ENCODE measurements at regions not wholly inside any gene's neighbourhood (a gene's known extent, or its start where the extent isn't known, plus 50 kb on each side); places are given as distances from the start of the nearest gene placed in this dataset.

DNA sequence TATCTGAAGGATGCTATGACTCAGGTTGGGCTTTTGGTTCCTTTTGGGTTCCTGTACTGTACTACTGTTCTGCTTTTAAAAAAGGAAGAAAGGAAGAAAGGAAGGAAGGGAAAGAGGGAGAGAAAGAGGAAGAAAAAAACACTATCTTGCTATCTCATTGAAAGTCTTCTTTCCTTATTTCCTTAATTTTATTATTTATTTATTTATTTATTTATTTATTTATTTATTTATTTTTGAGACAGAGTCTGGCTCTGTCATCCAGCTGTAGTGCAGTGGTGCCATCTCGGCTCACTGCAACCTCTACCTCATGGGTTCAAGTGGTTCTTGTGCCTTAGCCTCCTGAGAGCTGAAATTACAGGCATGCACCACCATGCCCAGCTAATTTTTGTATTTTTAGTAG lies 198.9 kb upstream of the SOX2 start:
- Histone ChIP-seq H3K4me3 (no peak overlapping the region), H3K36me3 (no peaks in the 10 kb centered on the region), H3K27ac (no peak overlapping the region), H3K4me1 (no peaks in the 10 kb centered on the region), H3K27me3 (no peaks in the 10 kb centered on the region), H3K9me3 (peaks cover 12% of the 10 kb centered on the region)
- TF ChIP-seq POLR2AphosphoS5 (IDR thresholded peaks at IDR 0.05) (no peak), POLR2A (IDR thresholded peaks at IDR 0.05) (no peak), EP300 (IDR thresholded peaks at IDR 0.05) (no peak)
- TF ChIP-seq, protein P1, sequence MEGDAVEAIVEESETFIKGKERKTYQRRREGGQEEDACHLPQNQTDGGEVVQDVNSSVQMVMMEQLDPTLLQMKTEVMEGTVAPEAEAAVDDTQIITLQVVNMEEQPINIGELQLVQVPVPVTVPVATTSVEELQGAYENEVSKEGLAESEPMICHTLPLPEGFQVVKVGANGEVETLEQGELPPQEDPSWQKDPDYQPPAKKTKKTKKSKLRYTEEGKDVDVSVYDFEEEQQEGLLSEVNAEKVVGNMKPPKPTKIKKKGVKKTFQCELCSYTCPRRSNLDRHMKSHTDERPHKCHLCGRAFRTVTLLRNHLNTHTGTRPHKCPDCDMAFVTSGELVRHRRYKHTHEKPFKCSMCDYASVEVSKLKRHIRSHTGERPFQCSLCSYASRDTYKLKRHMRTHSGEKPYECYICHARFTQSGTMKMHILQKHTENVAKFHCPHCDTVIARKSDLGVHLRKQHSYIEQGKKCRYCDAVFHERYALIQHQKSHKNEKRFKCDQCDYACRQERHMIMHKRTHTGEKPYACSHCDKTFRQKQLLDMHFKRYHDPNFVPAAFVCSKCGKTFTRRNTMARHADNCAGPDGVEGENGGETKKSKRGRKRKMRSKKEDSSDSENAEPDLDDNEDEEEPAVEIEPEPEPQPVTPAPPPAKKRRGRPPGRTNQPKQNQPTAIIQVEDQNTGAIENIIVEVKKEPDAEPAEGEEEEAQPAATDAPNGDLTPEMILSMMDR (IDR thresholded peaks at IDR 0.05): no peak
- WGBS: 83% methylated on average over 1 of the region's 1 CpG
- no peak for DNase-seq (ENCODE audit: low spot score in 2 of 2)

DNA sequence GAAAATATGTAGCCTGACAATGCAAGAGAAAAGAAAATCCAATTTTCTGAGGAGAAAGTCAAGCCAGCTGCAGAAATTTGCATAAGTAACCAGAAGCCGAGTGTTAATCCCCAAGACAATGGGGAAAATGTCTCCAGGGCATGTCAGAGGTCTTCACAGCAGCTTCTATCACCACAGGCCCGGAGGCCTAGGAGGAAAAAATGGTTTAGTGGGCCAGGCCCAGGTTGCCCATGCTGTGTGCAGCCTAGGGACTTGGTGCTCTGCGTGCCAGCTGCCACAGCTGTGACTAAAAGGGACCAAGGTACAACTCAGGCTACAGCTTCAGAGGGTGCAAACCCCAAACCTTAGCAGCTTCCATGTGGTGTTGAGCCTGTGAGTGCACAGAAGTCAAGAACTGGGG lies 201.2 kb upstream of the SOX2 start:
- no peaks in the 10 kb centered on the region for H3K4me1 ChIP-seq
- WGBS: 65% methylated on average over 3 of the region's 3 CpGs
- no peaks in the 10 kb centered on the region for H3K27me3 ChIP-seq
- TF ChIP-seq, protein P1 (IDR thresholded peaks at IDR 0.05): no peak
- no peak for TF ChIP-seq POLR2AphosphoS5 (IDR thresholded peaks at IDR 0.05)
- no peak for TF ChIP-seq EP300 (IDR thresholded peaks at IDR 0.05)
- no peak for TF ChIP-seq POLR2A (IDR thresholded peaks at IDR 0.05)
- DNase-seq (ENCODE audit: low spot score in 2 of 2): no peak
- H3K9me3 ChIP-seq: peaks cover 12% of the 10 kb centered on the region
- no peaks in the 10 kb centered on the region for H3K36me3 ChIP-seq
- H3K27ac ChIP-seq: no peak overlapping the region
- H3K4me3 ChIP-seq: no peak overlapping the region

DNA sequence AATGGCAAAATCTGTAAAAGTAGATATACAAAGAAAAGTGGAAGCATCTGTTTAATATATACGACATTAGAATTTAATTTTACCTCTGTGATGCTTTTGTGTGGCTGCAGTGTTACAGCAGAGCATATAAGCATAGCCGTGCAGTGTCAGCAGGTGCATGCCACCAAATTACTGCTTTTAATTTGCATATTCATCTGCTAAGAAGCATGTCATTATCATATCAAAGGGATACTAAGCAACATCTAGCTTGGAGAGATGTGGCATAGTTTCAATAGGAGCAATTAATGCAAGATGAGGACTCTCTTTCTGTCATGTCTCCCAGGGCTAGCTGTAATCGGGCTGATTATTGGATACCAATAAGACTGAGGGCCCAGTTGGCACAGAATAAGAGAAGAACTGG lies 214.4 kb upstream of the SOX2 start:
- Histone ChIP-seq H3K36me3 (no peaks in the 10 kb centered on the region), H3K9me3 (no peaks in the 10 kb centered on the region), H3K27me3 (no peaks in the 10 kb centered on the region), H3K4me3 (no peak overlapping the region), H3K27ac (no peak overlapping the region), H3K4me1 (no peaks in the 10 kb centered on the region)
- no peak for TF ChIP-seq EP300 (IDR thresholded peaks at IDR 0.05)
- no peak for TF ChIP-seq POLR2A (IDR thresholded peaks at IDR 0.05)
- no peak for TF ChIP-seq POLR2AphosphoS5 (IDR thresholded peaks at IDR 0.05)
- TF ChIP-seq, protein P1 (IDR thresholded peaks at IDR 0.05): no peak
- WGBS: 69% methylated on average over 3 of the region's 3 CpGs
- DNase-seq (ENCODE audit: low spot score in 2 of 2): no peak

DNA sequence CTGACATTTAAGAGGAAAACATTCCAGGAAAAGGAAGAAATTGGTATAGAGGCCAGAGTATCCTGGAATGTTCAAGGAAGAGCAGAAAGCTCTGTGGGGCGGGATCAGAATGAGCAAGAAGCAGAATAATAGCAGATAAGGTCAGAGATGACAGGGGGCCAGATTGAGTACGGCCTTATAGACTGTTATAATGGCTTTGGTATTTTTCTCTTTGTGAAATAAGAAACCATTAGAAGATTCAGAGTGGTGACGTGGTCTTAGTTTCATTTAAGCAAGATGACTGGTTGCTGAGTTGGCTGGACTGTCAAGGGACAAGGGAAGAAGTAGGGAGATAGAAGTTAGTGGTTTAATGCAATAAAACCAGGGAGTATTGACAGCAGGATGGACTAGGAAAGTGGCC lies 218.3 kb upstream of the SOX2 start:
- Histone ChIP-seq H3K36me3 (no peaks in the 10 kb centered on the region), H3K27ac (no peak overlapping the region), H3K27me3 (no peaks in the 10 kb centered on the region), H3K9me3 (no peaks in the 10 kb centered on the region), H3K4me1 (no peaks in the 10 kb centered on the region), H3K4me3 (no peak overlapping the region)
- DNase-seq (ENCODE audit: low spot score in 2 of 2): no peak
- TF ChIP-seq POLR2A (IDR thresholded peaks at IDR 0.05): no peak
- TF ChIP-seq, protein P1 (IDR thresholded peaks at IDR 0.05): no peak
- TF ChIP-seq POLR2AphosphoS5 (IDR thresholded peaks at IDR 0.05): no peak
- TF ChIP-seq EP300 (IDR thresholded peaks at IDR 0.05): no peak
- WGBS: 74% methylated on average over 3 of the region's 3 CpGs

DNA sequence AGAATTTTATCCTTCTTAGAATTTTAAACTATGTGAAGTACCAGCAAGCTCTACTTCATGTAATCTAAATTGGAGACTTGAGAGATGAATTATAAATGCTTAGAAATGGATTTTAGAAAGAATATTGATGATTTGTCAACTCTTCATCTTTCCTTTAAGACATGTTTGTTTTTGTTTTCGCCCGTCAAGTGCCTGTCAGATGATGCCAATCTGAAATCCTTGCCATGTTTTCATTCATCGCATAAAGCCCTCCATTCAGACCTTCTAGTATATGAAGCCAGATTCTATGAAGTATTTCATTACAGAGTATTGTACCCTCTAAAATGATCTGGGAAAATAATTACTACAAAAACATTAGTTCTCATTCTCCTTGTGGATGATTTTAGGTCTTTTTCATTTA lies 223.2 kb upstream of the SOX2 start:
- WGBS: 85% methylated on average over 3 of the region's 3 CpGs
- peaks cover 4% of the 10 kb centered on the region for H3K4me1 ChIP-seq

More for the DNA sequence above, 223.2 kb upstream of the SOX2 start:
- no peaks in the 10 kb centered on the region for H3K27me3 ChIP-seq
- H3K27ac ChIP-seq: no peak overlapping the region
- H3K4me3 ChIP-seq: no peak overlapping the region
- no peak for DNase-seq (ENCODE audit: low spot score in 2 of 2)
- H3K36me3 ChIP-seq: no peaks in the 10 kb centered on the region
- TF ChIP-seq POLR2A (IDR thresholded peaks at IDR 0.05) (no peak), POLR2AphosphoS5 (IDR thresholded peaks at IDR 0.05) (no peak), EP300 (IDR thresholded peaks at IDR 0.05) (no peak)
- TF ChIP-seq, protein P1 (IDR thresholded peaks at IDR 0.05): no peak
- no peaks in the 10 kb centered on the region for H3K9me3 ChIP-seq
